Endothelial cell of umbilical vein (primary cell): ENCODE measurements at regions not wholly inside any gene's neighbourhood (a gene's known extent, or its start where the extent isn't known, plus 50 kb on each side); places are given as distances from the start of the nearest gene placed in this dataset.

Experiments used
- BruUV-seq: library from RNA; stranded (reverse); fragments of 400-500 nt; replicated peaks from 2 replicates; lab custom pipeline; 2021; lab: Mats Ljungman, UMichigan
- CTCF ChIA-PET: fragments of 300-600, 350-600 bp; sonication (Branson Sonifier 250); formaldehyde crosslinking; loops from one replicate; lab custom pipeline; 2021; ENCODE audit warnings: antibody characterized with exemption, inconsistent platforms; lab: Charles Lee
- POLR2A ChIA-PET: fragments of 300-600, 350-600 bp; sonication (Branson Sonifier 250); formaldehyde crosslinking; loops from one replicate; lab custom pipeline; 2021; ENCODE audit warnings: antibody characterized with exemption, inconsistent platforms; lab: Charles Lee
- DNase-seq: peaks from one replicate; pipeline ENCODE4 v3.0.0-alpha.2; 2011; ENCODE audit warnings: low read depth, low spot score
- FAIRE-seq: peaks from 2 replicates; lab custom pipeline; 2011; peaks lifted over from hg19 to GRCh38; lab: Jason Lieb, UNC
- H2AFZ ChIP-seq: 2 replicates; pipeline ENCODE4 v1.6.0; 2012; ENCODE audit warnings: low read depth, low read length, control low read depth, inconsistent platforms
- H3K27ac ChIP-seq: 2 replicates; pipeline ENCODE4 v1.5.1; 2011; ENCODE audit warnings: low read depth, mild to moderate bottlenecking, control low read depth, low read length, moderate library complexity; ENCODE audit not compliant: insufficient read depth
- H3K27me3 ChIP-seq, 2 experiments: 2 replicates each; pipeline versions ENCODE4 v1.6.0 to v1.6.1; 2011; ENCODE audit warnings: low read length in 2 of 2, mixed read lengths in 1 of 2; ENCODE audit not compliant: control insufficient read depth in 2 of 2, insufficient read depth in 2 of 2
- H3K36me3 ChIP-seq, 2 experiments: 2 replicates in 1 of 2; 3 replicates in 1 of 2; pipeline ENCODE4 v1.5.1; 2011; ENCODE audit warnings: low read length in 2 of 2, mild to moderate bottlenecking in 1 of 2, moderate library complexity in 1 of 2; ENCODE audit not compliant: control insufficient read depth in 2 of 2, insufficient read depth in 2 of 2; ENCODE audit errors: extremely low read depth in 1 of 2
- H3K4me1 ChIP-seq: 3 replicates; pipeline ENCODE4 v1.5.1; 2011; ENCODE audit warnings: mild to moderate bottlenecking, low read length; ENCODE audit not compliant: control insufficient read depth, insufficient read depth; ENCODE audit errors: extremely low read depth
- H3K4me2 ChIP-seq: 2 replicates; pipeline ENCODE4 v1.6.1; 2011; ENCODE audit warnings: low read length, control low read depth, mixed read lengths; ENCODE audit not compliant: insufficient read depth
- H3K4me3 ChIP-seq, 3 experiments: fragments of 200-600 bp in 1 of 3; sonication (generic), shearing (Covaris generic) in 1 of 3; replicated peaks in 1 of 3; 2 replicates each; pipeline ENCODE4 v1.5.1; 2011 to 2016; ENCODE audit warnings: control low read depth in 3 of 3, low read length in 3 of 3, mild to moderate bottlenecking in 2 of 3, inconsistent platforms in 1 of 3, low read depth in 1 of 3, moderate library complexity in 1 of 3; ENCODE audit not compliant: insufficient read depth in 1 of 3
- H3K79me2 ChIP-seq: 2 replicates; pipeline ENCODE4 v1.6.0; 2012; ENCODE audit warnings: low read length, inconsistent platforms; ENCODE audit not compliant: control insufficient read depth, insufficient read depth
- H3K9ac ChIP-seq: replicated peaks from 2 replicates; pipeline ENCODE3; 2011; ENCODE audit warnings: low read length, control low read depth; ENCODE audit not compliant: insufficient read depth; ENCODE audit errors: extremely low read depth
- H3K9me1 ChIP-seq: replicated peaks from 3 replicates; pipeline ENCODE4 v1.6.0; 2011; ENCODE audit warnings: mild to moderate bottlenecking, low read length; ENCODE audit not compliant: control insufficient read depth, insufficient read depth; ENCODE audit errors: extremely low read depth
- H3K9me3 ChIP-seq: replicated peaks from 2 replicates; pipeline ENCODE4 v1.5.1; 2012; ENCODE audit warnings: low read length, inconsistent platforms; ENCODE audit not compliant: control insufficient read depth, insufficient read depth
- H4K20me1 ChIP-seq: replicated peaks from 2 replicates; pipeline ENCODE3; 2011; ENCODE audit warnings: mild to moderate bottlenecking, low read length; ENCODE audit not compliant: control insufficient read depth, insufficient read depth; ENCODE audit errors: extremely low read depth
- CTCF ChIP-seq, 2 donors: IDR thresholded peaks; 1 replicate in 1 of 2; 2 replicates in 1 of 2; pipeline ENCODE4 v1.5.1; 2011; ENCODE audit warnings: low read length in 2 of 2, mild to moderate bottlenecking in 2 of 2, moderate library complexity in 2 of 2, control low read depth in 1 of 2, inconsistent platforms in 1 of 2, low read depth in 1 of 2; ENCODE audit not compliant: insufficient read depth in 1 of 2; ENCODE audit errors: extremely low read depth in 1 of 2
- EZH2 ChIP-seq: IDR thresholded peaks from 2 replicates; pipeline ENCODE4 v1.6.1; 2012; ENCODE audit warnings: borderline replicate concordance, low read depth, mild to moderate bottlenecking, moderate library complexity, low read length, inconsistent platforms; ENCODE audit not compliant: severe bottlenecking
- FOS ChIP-seq: IDR thresholded peaks from 2 replicates; pipeline ENCODE4 v1.6.1; 2011; ENCODE audit warnings: mild to moderate bottlenecking, low read length, moderate library complexity, borderline replicate concordance; ENCODE audit not compliant: insufficient read depth
- GATA2 ChIP-seq: IDR thresholded peaks from 2 replicates; pipeline ENCODE4 v1.7.0; 2011; ENCODE audit warnings: low read depth, mild to moderate bottlenecking, moderate library complexity, mixed read lengths, low read length; ENCODE audit not compliant: insufficient read length, insufficient read depth
- JUN ChIP-seq: IDR thresholded peaks from 2 replicates; pipeline ENCODE4 v1.6.1; 2011; ENCODE audit warnings: borderline replicate concordance, low read depth; ENCODE audit not compliant: insufficient read length, insufficient read depth
- MAX ChIP-seq: IDR thresholded peaks from 2 replicates; pipeline ENCODE4 v1.6.1; 2011; ENCODE audit not compliant: insufficient read depth, insufficient read length
- MYC ChIP-seq: IDR thresholded peaks from one replicate; pipeline ENCODE4 v1.6.1; 2011; ENCODE audit warnings: mild to moderate bottlenecking, low read depth, low read length
- POLR2A ChIP-seq: IDR thresholded peaks from 2 replicates; pipeline ENCODE4 v1.6.1; 2012; ENCODE audit warnings: low read depth, mild to moderate bottlenecking, control low read depth, low read length
- POLR2AphosphoS5 ChIP-seq: IDR thresholded peaks from 2 replicates; pipeline ENCODE4 v1.6.1; 2012; ENCODE audit warnings: low read depth, mild to moderate bottlenecking, control low read depth, low read length, moderate library complexity; ENCODE audit not compliant: insufficient read depth
- dilution Hi-C: fragments of 300-500 bp; cut with MboI; formaldehyde crosslinking; loops from one replicate; pipeline ENCODE4 v1.15.0; 2019; ENCODE audit warnings: low sequenced_read_pairs; ENCODE audit not compliant: extremely low pct_ligation_motif_present
- intact Hi-C: fragments of 100-400 bp; cut with micrococcal nuclease; formaldehyde crosslinking; loops from one replicate; pipeline ENCODE4 v1.10.0; 2022

- H4K20me1 ChIP-seq: no peaks in the 10 kb centered on the region
- no peaks in the 10 kb centered on the region for H3K9me3 ChIP-seq
- DNase-seq (no peak), FAIRE-seq (no peak)
- H3K9ac ChIP-seq: no peak overlapping the region
- no peak overlapping the region for H2AFZ ChIP-seq
- TF ChIP-seq EZH2: no peak
- TF ChIP-seq POLR2A: no peak
- TF ChIP-seq GATA2: no peak
- no peak overlapping the region for H3K4me3 ChIP-seq
- dilution Hi-C loops: no loop called here
- H3K4me1 ChIP-seq: no peaks in the 10 kb centered on the region
- intact Hi-C loops: no loop called here
- ChIA-PET POLR2A (no interaction called here), CTCF (no interaction called here)
- H3K27ac ChIP-seq: no peak overlapping the region
- no peaks in the 10 kb centered on the region for H3K36me3 ChIP-seq
- no peaks in the 10 kb centered on the region for H3K9me1 ChIP-seq
- no peaks in the 10 kb centered on the region for H3K27me3 ChIP-seq
- H3K79me2 ChIP-seq: no peaks in the 10 kb centered on the region
- BruUV-seq: no TSS peak
- H3K4me2 ChIP-seq: no peak overlapping the region
Observed at GRCh38 chr4:135672202-135672601, 1470.6 kb upstream of the PABPC4L start.

- Histone ChIP-seq H3K4me2 (no peak overlapping the region), H3K27ac (no peak overlapping the region), H4K20me1 (no peaks in the 10 kb centered on the region), H3K36me3 (no peaks in the 10 kb centered on the region), H2AFZ (no peak overlapping the region), H3K9ac (no peak overlapping the region), H3K4me3 (no peak overlapping the region), H3K27me3 (no peaks in the 10 kb centered on the region), H3K9me1 (no peaks in the 10 kb centered on the region), H3K79me2 (no peaks in the 10 kb centered on the region), H3K4me1 (no peaks in the 10 kb centered on the region), H3K9me3 (no peaks in the 10 kb centered on the region)
- TF ChIP-seq JUN (no peak), POLR2A (no peak), CTCF (IDR thresholded peaks at IDR 0.05; ENCODE audit: extremely low read depth in 1 of 2, insufficient read depth in 1 of 2, low read depth in 1 of 2, low read length in 2 of 2) (no peak), FOS (no peak), MAX (no peak), GATA2 (no peak), POLR2AphosphoS5 (no peak), MYC (no peak), EZH2 (no peak)
- FAIRE-seq (no peak), DNase-seq (no peak)
- BruUV-seq: no TSS peak
- POLR2A ChIA-PET: no interaction called here
- CTCF ChIA-PET: interaction anchor here (1.0 to 1.3 kb wide), 2 partner anchors 10 to 1194 kb away, joined by 3 to 9 read pairs; no protein-coding TSS in a partner anchor
- intact Hi-C loops (loop anchor here (2.0 kb wide), 1 partner anchor 1192 kb away; no protein-coding TSS in a partner anchor), dilution Hi-C loops (no loop called here)
Observed at GRCh38 chr4:135670548-135670947, 1469.0 kb upstream of the PABPC4L start.
